ENCODE measurements at regions not wholly inside any gene's neighbourhood (a gene's known extent, or its start where the extent isn't known, plus 50 kb on each side); places are given as distances from the start of the nearest gene placed in this dataset.

GRCh38 chr5:120365656-120366446, 98.2 kb upstream of the PRR16 start:
- H3K4me3 ChIP-seq = no peak overlapping the region
- H3K4me1 ChIP-seq (replicated peaks in 1 of 2; ENCODE audit: control insufficient read depth in 2 of 2, insufficient read depth in 2 of 2, low read length in 2 of 2) = no peaks in the 10 kb centered on the region
- H4K20me1 ChIP-seq (replicated peaks; ENCODE audit: control insufficient read depth, insufficient read depth, low read length) = no peaks in the 10 kb centered on the region
- POLR2A ChIA-PET = no interaction called here
- FAIRE-seq (peak; percentile 29), ATAC-seq (peak; percentile 64), DNase-seq (ENCODE audit: extremely low read depth in 1 of 4, low spot score in 3 of 4) (peak in 1 of 4 experiments; percentile 25)
- TF ChIP-seq CHCHD3 (CRISPR knock-in tag; IDR thresholded peaks at IDR 0.05) (no peak), NFIC (IDR thresholded peaks at IDR 0.05) (no peak), ZNF518B (CRISPR knock-in tag; IDR thresholded peaks at IDR 0.05) (no peak), NFE2 (IDR thresholded peaks at IDR 0.05; ENCODE audit: low read depth) (no peak), CSDE1 (IDR thresholded peaks at IDR 0.05) (no peak), FOXA1 (IDR thresholded peaks at IDR 0.05; ENCODE audit: borderline replicate concordance) (no peak), FOSL1 (tag; conservative IDR thresholded peaks at IDR 0.05) (peak; percentile 44; the same call in 1 of the 2 replicates), ZNF655 (CRISPR knock-in tag; IDR thresholded peaks at IDR 0.05) (no peak), CBFB (CRISPR knock-in tag; IDR thresholded peaks at IDR 0.05) (no peak), ILK (tag; IDR thresholded peaks at IDR 0.05; ENCODE audit: borderline replicate concordance, low read depth) (no peak), SAFB (IDR thresholded peaks at IDR 0.05; ENCODE audit: borderline replicate concordance, low read depth, low read length) (no peak)
- TF ChIP-seq, protein P1, sequence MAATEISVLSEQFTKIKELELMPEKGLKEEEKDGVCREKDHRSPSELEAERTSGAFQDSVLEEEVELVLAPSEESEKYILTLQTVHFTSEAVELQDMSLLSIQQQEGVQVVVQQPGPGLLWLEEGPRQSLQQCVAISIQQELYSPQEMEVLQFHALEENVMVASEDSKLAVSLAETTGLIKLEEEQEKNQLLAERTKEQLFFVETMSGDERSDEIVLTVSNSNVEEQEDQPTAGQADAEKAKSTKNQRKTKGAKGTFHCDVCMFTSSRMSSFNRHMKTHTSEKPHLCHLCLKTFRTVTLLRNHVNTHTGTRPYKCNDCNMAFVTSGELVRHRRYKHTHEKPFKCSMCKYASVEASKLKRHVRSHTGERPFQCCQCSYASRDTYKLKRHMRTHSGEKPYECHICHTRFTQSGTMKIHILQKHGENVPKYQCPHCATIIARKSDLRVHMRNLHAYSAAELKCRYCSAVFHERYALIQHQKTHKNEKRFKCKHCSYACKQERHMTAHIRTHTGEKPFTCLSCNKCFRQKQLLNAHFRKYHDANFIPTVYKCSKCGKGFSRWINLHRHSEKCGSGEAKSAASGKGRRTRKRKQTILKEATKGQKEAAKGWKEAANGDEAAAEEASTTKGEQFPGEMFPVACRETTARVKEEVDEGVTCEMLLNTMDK (IDR thresholded peaks at IDR 0.05; ENCODE audit: borderline replicate concordance, insufficient read depth, low read depth, low read length, poor library complexity, severe bottlenecking) = no peak
- TF ChIP-seq, protein P2, sequence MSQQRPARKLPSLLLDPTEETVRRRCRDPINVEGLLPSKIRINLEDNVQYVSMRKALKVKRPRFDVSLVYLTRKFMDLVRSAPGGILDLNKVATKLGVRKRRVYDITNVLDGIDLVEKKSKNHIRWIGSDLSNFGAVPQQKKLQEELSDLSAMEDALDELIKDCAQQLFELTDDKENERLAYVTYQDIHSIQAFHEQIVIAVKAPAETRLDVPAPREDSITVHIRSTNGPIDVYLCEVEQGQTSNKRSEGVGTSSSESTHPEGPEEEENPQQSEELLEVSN (IDR thresholded peaks at IDR 0.05; ENCODE audit: borderline replicate concordance in 1 of 2, extremely low read depth in 1 of 2, insufficient read depth in 1 of 2, insufficient read length in 1 of 2, low read depth in 1 of 2, low read length in 1 of 2, poor library complexity in 1 of 2, severe bottlenecking in 1 of 2) = peak in 1 of 2 experiments; percentile 10
- H3K9ac ChIP-seq (ENCODE audit: insufficient read depth in 1 of 2, low read depth in 2 of 2, low read length in 2 of 2) = no peak overlapping the region
- 0 out of 2 replicates have a peak, but pooled peaks cover 2% of the 10 kb centered on the region for H3K9me3 ChIP-seq (replicated peaks; ENCODE audit: control insufficient read depth, insufficient read depth, low read depth, low read length)
- H3K36me3 ChIP-seq (ENCODE audit: control insufficient read depth, insufficient read depth, low read length) = no peaks in the 10 kb centered on the region
- intact Hi-C loops (cut with micrococcal nuclease) (no loop called here), in situ Hi-C loops (cut with MboI) (no loop called here)
- H3K79me2 ChIP-seq (ENCODE audit: control insufficient read depth, insufficient read depth, low read length) = no peaks in the 10 kb centered on the region
- H2AFZ ChIP-seq (ENCODE audit: low read depth, low read length) = peak overlapping the region; percentile 38; the same call in 1 of the 2 replicates
- no TSS peak for BruUV-seq (replicated peaks)
- CTCF ChIA-PET (ENCODE audit: low intra/inter-chr PET ratio) = no interaction called here
- H3K27ac ChIP-seq (ENCODE audit: extremely low read depth, low read depth, low read length) = no peak overlapping the region
- H3K9me1 ChIP-seq (ENCODE audit: control insufficient read depth, insufficient read depth, low read length) = no peaks in the 10 kb centered on the region
- 8% methylated on average over 7 of the region's 7 CpGs for WGBS (ENCODE audit: insufficient coverage, low coverage, missing lambda C conversion rate)
- no peaks in the 10 kb centered on the region for H3K27me3 ChIP-seq (ENCODE audit: control insufficient read depth in 2 of 2, insufficient read depth in 2 of 2, low read length in 2 of 2)
- H3K4me2 ChIP-seq (ENCODE audit: insufficient read depth, low read length) = peak overlapping the region; percentile 21

Measured in K562 (cell line).